HCT116 (cell line): ENCODE measurements at regions not wholly inside any gene's neighbourhood (a gene's known extent, or its start where the extent isn't known, plus 50 kb on each side); places are given as distances from the start of the nearest gene placed in this dataset.
A peak's percentile ranks its signal among the peaks of the same experiment; 100 is the strongest.
"Not testable (repeated sequence)": the region's sequence is repeated elsewhere in the genome, so short reads cannot be mapped to it uniquely, and the experiment has no call there.

ENCODE experiments used
- CTCF ChIP-seq, 3 experiments: fragments of 200-600 bp in 1 of 3; sonication (generic) in 1 of 3; IDR thresholded peaks in 2 of 3; conservative IDR thresholded peaks in 1 of 3; 2 replicates each; pipeline ENCODE4 v1.5.1; 2012 to 2017; ENCODE audit warnings: low read depth in 2 of 3, low read length in 2 of 3, antibody characterized with exemption in 1 of 3, borderline replicate concordance in 1 of 3, control low read depth in 1 of 3, mild to moderate bottlenecking in 1 of 3, mixed read lengths in 1 of 3, mixed run types in 1 of 3, moderate library complexity in 1 of 3; ENCODE audit not compliant: insufficient read depth in 1 of 3
- POLR2A ChIP-seq: IDR thresholded peaks from 2 replicates; pipeline ENCODE4 v1.7.0; 2011; ENCODE audit warnings: borderline replicate concordance; ENCODE audit not compliant: insufficient read depth, insufficient read length; ENCODE audit errors: extremely low read depth
- SRF ChIP-seq: IDR thresholded peaks from 2 replicates; pipeline ENCODE4 v1.6.1; 2012; ENCODE audit warnings: low read depth

GRCh38 chr2:131858197-131858596, 303.6 kb downstream of the ANKRD30BL start:
- peak; percentile 12 to 31 (median 13); a peak in 2 of 6 replicates for TF ChIP-seq CTCF (IDR thresholded peaks at IDR 0.05 in 2 of 3, conservative IDR thresholded peaks at IDR 0.05 in 1 of 3; ENCODE audit: borderline replicate concordance in 1 of 3, insufficient read depth in 1 of 3, low read depth in 2 of 3, low read length in 2 of 3)
- TF ChIP-seq POLR2A, SRF: not testable (repeated sequence)
